Activated CD4-positive, alpha-beta T cell treated with anti-CD3 and anti-CD28 coated beads, Interleukin-2, amount 10 ng/mL, durations not matched to agents 24 days and 14 days (primary cell): ENCODE measurements at regions not wholly inside any gene's neighbourhood (a gene's known extent, or its start where the extent isn't known, plus 50 kb on each side); places are given as distances from the start of the nearest gene placed in this dataset.
"Not testable (repeated sequence)": the region's sequence is repeated elsewhere in the genome, so short reads cannot be mapped to it uniquely, and the experiment has no call there.

Experiments used
- DNase-seq: peaks from one replicate; pipeline ENCODE4 v3.0.0; 2022
- H3K27ac Mint-ChIP-seq: one replicate; pipeline ENCODE4 v1.8.0; 2022; ENCODE audit warnings: mild to moderate bottlenecking, mixed read lengths
- H3K27me3 Mint-ChIP-seq: one replicate; pipeline ENCODE4 v1.8.0; 2022; ENCODE audit warnings: mixed read lengths
- H3K36me3 Mint-ChIP-seq: one replicate; pipeline ENCODE4 v1.8.0; 2022; ENCODE audit warnings: low read depth, mild to moderate bottlenecking, mixed read lengths
- H3K4me1 Mint-ChIP-seq: one replicate; pipeline ENCODE4 v1.8.0; 2021; ENCODE audit warnings: mixed read lengths
- H3K4me3 Mint-ChIP-seq: one replicate; pipeline ENCODE4 v1.8.0; 2022; ENCODE audit warnings: mild to moderate bottlenecking, moderate library complexity, mixed read lengths
- H3K9me3 Mint-ChIP-seq: one replicate; pipeline ENCODE4 v1.8.0; 2021; ENCODE audit warnings: mixed read lengths
- intact Hi-C: fragments of 100-400 bp; cut with micrococcal nuclease; formaldehyde crosslinking; loops from one replicate; pipeline ENCODE4 v1.15.1; 2023

- Mint-ChIP-seq H3K36me3 (no peaks in the 10 kb centered on the region), H3K4me3 (no peak overlapping the region), H3K4me1 (no peaks in the 10 kb centered on the region), H3K9me3 (no peaks in the 10 kb centered on the region), H3K27ac (no peak overlapping the region), H3K27me3 (no peaks in the 10 kb centered on the region)
- no peak for DNase-seq
- intact Hi-C loops = no loop called here
These were observed 231.8 kb downstream of the SQOR start for GRCh38 chr15:45866616-45867015.

GRCh38 chr15:45867281-45867680 is 232.5 kb downstream of the SQOR start:
- Mint-ChIP-seq H3K4me1 (no peaks in the 10 kb centered on the region), H3K9me3 (no peaks in the 10 kb centered on the region), H3K27me3 (no peaks in the 10 kb centered on the region), H3K36me3 (no peaks in the 10 kb centered on the region), H3K27ac (no peak overlapping the region), H3K4me3 (no peak overlapping the region)
- no peak for DNase-seq
- intact Hi-C loops = no loop called here

GRCh38 chr15:45868109-45868691 is 233.4 kb downstream of the SQOR start:
- Mint-ChIP-seq H3K4me1 (no peaks in the 10 kb centered on the region), H3K9me3 (no peaks in the 10 kb centered on the region), H3K27me3 (no peaks in the 10 kb centered on the region), H3K4me3 (no peak overlapping the region), H3K36me3 (no peaks in the 10 kb centered on the region), H3K27ac (no peak overlapping the region)
- intact Hi-C loops = no loop called here
- no peak for DNase-seq

GRCh38 chr15:45869034-45869668 is 234.3 kb downstream of the SQOR start:
- H3K4me1 Mint-ChIP-seq = no peaks in the 10 kb centered on the region
- no peak for DNase-seq
- no peaks in the 10 kb centered on the region for H3K27me3 Mint-ChIP-seq
- H3K4me3 Mint-ChIP-seq = no peak overlapping the region
- H3K36me3 Mint-ChIP-seq = no peaks in the 10 kb centered on the region
- no peak overlapping the region for H3K27ac Mint-ChIP-seq
- intact Hi-C loops = no loop called here
- peaks cover 2% of the 10 kb centered on the region for H3K9me3 Mint-ChIP-seq

GRCh38 chr15:45871121-45871855 is 236.5 kb downstream of the SQOR start:
- Mint-ChIP-seq H3K4me1 (no peaks in the 10 kb centered on the region), H3K27me3 (no peaks in the 10 kb centered on the region), H3K4me3 (no peak overlapping the region), H3K36me3 (no peaks in the 10 kb centered on the region), H3K9me3 (peaks cover 7% of the 10 kb centered on the region), H3K27ac (no peak overlapping the region)
- intact Hi-C loops = no loop called here
- DNase-seq = no peak

GRCh38 chr15:45873781-45874180 is 239.0 kb downstream of the SQOR start:
- DNase-seq = no peak
- intact Hi-C loops = no loop called here
- H3K4me3 Mint-ChIP-seq = no peak overlapping the region
- H3K4me1 Mint-ChIP-seq = no peaks in the 10 kb centered on the region
- peaks cover 7% of the 10 kb centered on the region for H3K9me3 Mint-ChIP-seq
- no peaks in the 10 kb centered on the region for H3K27me3 Mint-ChIP-seq
- H3K27ac Mint-ChIP-seq = no peak overlapping the region
- H3K36me3 Mint-ChIP-seq = no peaks in the 10 kb centered on the region

GRCh38 chr15:45874566-45874965 is 239.7 kb downstream of the SQOR start:
- H3K9me3 Mint-ChIP-seq, DNase-seq, H3K36me3 Mint-ChIP-seq, H3K27ac Mint-ChIP-seq, H3K4me1 Mint-ChIP-seq, intact Hi-C loops, H3K4me3 Mint-ChIP-seq, H3K27me3 Mint-ChIP-seq: not testable (repeated sequence)

GRCh38 chr15:45884289-45884688 is 249.5 kb downstream of the SQOR start:
- Mint-ChIP-seq H3K4me1 (no peaks in the 10 kb centered on the region), H3K36me3 (no peaks in the 10 kb centered on the region), H3K4me3 (no peak overlapping the region), H3K9me3 (no peaks in the 10 kb centered on the region), H3K27me3 (no peaks in the 10 kb centered on the region), H3K27ac (no peak overlapping the region)
- intact Hi-C loops = no loop called here
- no peak for DNase-seq

- intact Hi-C loops = no loop called here
- no peaks in the 10 kb centered on the region for H3K27me3 Mint-ChIP-seq
- no peaks in the 10 kb centered on the region for H3K4me1 Mint-ChIP-seq
- H3K36me3 Mint-ChIP-seq = no peaks in the 10 kb centered on the region
- no peak for DNase-seq
- H3K9me3 Mint-ChIP-seq = no peaks in the 10 kb centered on the region
- no peak overlapping the region for H3K27ac Mint-ChIP-seq
- H3K4me3 Mint-ChIP-seq = no peak overlapping the region
These were observed 250.1 kb downstream of the SQOR start for GRCh38 chr15:45884755-45885445.

GRCh38 chr15:45885801-45886200 is 251.0 kb downstream of the SQOR start:
- H3K4me3 Mint-ChIP-seq = no peak overlapping the region
- intact Hi-C loops = no loop called here
- H3K36me3 Mint-ChIP-seq = no peaks in the 10 kb centered on the region
- H3K9me3 Mint-ChIP-seq = no peaks in the 10 kb centered on the region
- H3K27me3 Mint-ChIP-seq = no peaks in the 10 kb centered on the region
- DNase-seq = no peak
- no peaks in the 10 kb centered on the region for H3K4me1 Mint-ChIP-seq
- H3K27ac Mint-ChIP-seq = no peak overlapping the region

- no peaks in the 10 kb centered on the region for H3K9me3 Mint-ChIP-seq
- intact Hi-C loops = no loop called here
- H3K4me1 Mint-ChIP-seq = no peaks in the 10 kb centered on the region
- DNase-seq = no peak
- H3K36me3 Mint-ChIP-seq = no peaks in the 10 kb centered on the region
- H3K27ac Mint-ChIP-seq = no peak overlapping the region
- no peaks in the 10 kb centered on the region for H3K27me3 Mint-ChIP-seq
- H3K4me3 Mint-ChIP-seq = no peak overlapping the region
These were observed 256.9 kb downstream of the SQOR start for GRCh38 chr15:45891766-45892165.

- intact Hi-C loops = no loop called here
- no peaks in the 10 kb centered on the region for H3K4me1 Mint-ChIP-seq
- no peaks in the 10 kb centered on the region for H3K9me3 Mint-ChIP-seq
- no peaks in the 10 kb centered on the region for H3K27me3 Mint-ChIP-seq
- H3K4me3 Mint-ChIP-seq = no peak overlapping the region
- H3K27ac Mint-ChIP-seq = no peak overlapping the region
- no peak for DNase-seq
- no peaks in the 10 kb centered on the region for H3K36me3 Mint-ChIP-seq
These were observed 257.4 kb downstream of the SQOR start for GRCh38 chr15:45892182-45892581.

GRCh38 chr15:45903283-45903682 is 268.5 kb downstream of the SQOR start:
- Mint-ChIP-seq H3K4me1 (no peaks in the 10 kb centered on the region), H3K9me3 (no peaks in the 10 kb centered on the region), H3K4me3 (no peak overlapping the region), H3K27me3 (no peaks in the 10 kb centered on the region), H3K36me3 (no peaks in the 10 kb centered on the region), H3K27ac (no peak overlapping the region)
- intact Hi-C loops = no loop called here
- DNase-seq = no peak

GRCh38 chr15:45904019-45904418 is 269.2 kb downstream of the SQOR start:
- Mint-ChIP-seq H3K4me3 (no peak overlapping the region), H3K4me1 (no peaks in the 10 kb centered on the region), H3K27ac (no peak overlapping the region), H3K36me3 (no peaks in the 10 kb centered on the region), H3K27me3 (no peaks in the 10 kb centered on the region), H3K9me3 (no peaks in the 10 kb centered on the region)
- intact Hi-C loops = no loop called here
- DNase-seq = peak; percentile 10
